Cardiac fibroblast (primary cell): ENCODE measurements at regions not wholly inside any gene's neighbourhood (a gene's known extent, or its start where the extent isn't known, plus 50 kb on each side); places are given as distances from the start of the nearest gene placed in this dataset.

Experiments
- DNase-seq, 2 donors: peaks; one replicate each; pipeline versions ENCODE4 v3.0.0 to v3.0.0-alpha.2; 2010; ENCODE audit warnings: low read depth in 2 of 2
- H3K4me3 ChIP-seq, 2 donors: replicated peaks in 1 of 2; 1 replicate in 1 of 2; 2 replicates in 1 of 2; pipeline ENCODE4 v1.5.1; 2011; ENCODE audit warnings: low read depth in 2 of 2, low read length in 2 of 2, mild to moderate bottlenecking in 2 of 2, moderate library complexity in 1 of 2
- CTCF ChIP-seq: IDR thresholded peaks from one replicate; pipeline ENCODE4 v1.5.1; 2011; ENCODE audit warnings: low read depth, mild to moderate bottlenecking, low read length, inconsistent platforms

- peak in 1 of 2 donors; percentile 2 for DNase-seq
- H3K4me3 ChIP-seq = no peak overlapping the region
Observed at GRCh38 chr1:193590102-193590501, 403.7 kb upstream of the B3GALT2 start.

GRCh38 chr1:193589597-193590040, 403.2 kb upstream of the B3GALT2 start:
- no peak overlapping the region for H3K4me3 ChIP-seq
- no peak for TF ChIP-seq CTCF
- peak; percentile 52 to 78 for DNase-seq

More at GRCh38 chr1:193590102-193590501, 403.7 kb upstream of the B3GALT2 start:
- TF ChIP-seq CTCF = no peak

- DNase-seq = peak in 1 of 2 donors; percentile 14
- TF ChIP-seq CTCF = no peak
- H3K4me3 ChIP-seq = no peak overlapping the region
Observed at GRCh38 chr1:193588311-193589082, 402.1 kb upstream of the B3GALT2 start.

GRCh38 chr1:193584731-193585239, 398.4 kb upstream of the B3GALT2 start:
- TF ChIP-seq CTCF = no peak
- no peak for DNase-seq

GRCh38 chr1:193581341-193581740, 394.9 kb upstream of the B3GALT2 start:
- no peak overlapping the region for H3K4me3 ChIP-seq
- no peak for DNase-seq
- TF ChIP-seq CTCF = no peak

More at GRCh38 chr1:193584731-193585239, 398.4 kb upstream of the B3GALT2 start:
- H3K4me3 ChIP-seq = no peak overlapping the region

GRCh38 chr1:193580419-193580818, 394.0 kb upstream of the B3GALT2 start:
- DNase-seq = no peak
- TF ChIP-seq CTCF = no peak
- no peak overlapping the region for H3K4me3 ChIP-seq
